A673 (cell line): ENCODE measurements at regions not wholly inside any gene's neighbourhood (a gene's known extent, or its start where the extent isn't known, plus 50 kb on each side); places are given as distances from the start of the nearest gene placed in this dataset.

Experiments
- CTCF ChIP-seq: fragments of 300-800, 200-600 bp; sonication (generic); conservative IDR thresholded peaks from 2 replicates; pipeline ENCODE4 v1.5.1; 2017; ENCODE audit warnings: low read depth, mild to moderate bottlenecking, antibody characterized with exemption, low read length, moderate library complexity, mixed read lengths
- EZH2 ChIP-seq: fragments of 200-600 bp; sonication (generic); IDR thresholded peaks from 2 replicates; pipeline ENCODE4 v1.6.1; 2017; ENCODE audit warnings: borderline replicate concordance, low read depth, mild to moderate bottlenecking, mixed read lengths, antibody characterized with exemption, low read length; ENCODE audit not compliant: poor library complexity, severe bottlenecking

GRCh38 chr11:116356451-116356850 is 416.3 kb downstream of the BUD13 start:
- TF ChIP-seq CTCF (no peak), EZH2 (no peak)
